HCT116 (cell line): ENCODE measurements at regions not wholly inside any gene's neighbourhood (a gene's known extent, or its start where the extent isn't known, plus 50 kb on each side); places are given as distances from the start of the nearest gene placed in this dataset.

ENCODE experiments used
- EZH2 ChIP-seq: fragments of 200-600 bp; sonication (generic); IDR thresholded peaks from 2 replicates; pipeline ENCODE4 v1.6.1; 2017; ENCODE audit warnings: antibody characterized with exemption, mixed run types
- SIN3A ChIP-seq: IDR thresholded peaks from 2 replicates; pipeline ENCODE4 v1.6.1; 2012; ENCODE audit warnings: low read depth
- TF ChIP-seq, protein P1 (sequence below): IDR thresholded peaks from 2 replicates; pipeline ENCODE4 v1.6.1; 2012
- TF ChIP-seq, protein P2 (sequence below): IDR thresholded peaks from 2 replicates; pipeline ENCODE4 v1.6.1; 2012; ENCODE audit warnings: low read depth

DNA sequence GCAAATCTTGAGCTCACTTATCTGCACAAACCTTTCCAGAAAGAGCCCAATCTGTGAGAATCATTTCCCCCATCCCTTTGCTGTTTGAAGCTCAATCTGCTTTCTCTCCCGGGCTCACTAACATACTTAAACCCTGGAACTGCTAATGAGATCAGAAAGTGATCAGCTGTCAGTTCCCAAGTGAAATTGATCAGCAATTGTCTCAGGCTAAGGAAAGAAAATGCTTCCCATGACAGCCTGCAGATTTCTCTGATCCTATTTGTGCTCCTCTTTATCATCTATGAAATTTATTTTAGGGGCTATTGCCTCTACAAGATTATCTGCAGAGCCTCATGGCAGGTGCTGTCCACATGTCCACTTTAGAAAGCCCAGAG is 239.0 kb upstream of the CXCR4 start:
- TF ChIP-seq SIN3A (no peak), EZH2 (no peak)
- TF ChIP-seq, protein P1, sequence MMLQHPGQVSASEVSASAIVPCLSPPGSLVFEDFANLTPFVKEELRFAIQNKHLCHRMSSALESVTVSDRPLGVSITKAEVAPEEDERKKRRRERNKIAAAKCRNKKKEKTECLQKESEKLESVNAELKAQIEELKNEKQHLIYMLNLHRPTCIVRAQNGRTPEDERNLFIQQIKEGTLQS, result no peak
- TF ChIP-seq, protein P2, sequence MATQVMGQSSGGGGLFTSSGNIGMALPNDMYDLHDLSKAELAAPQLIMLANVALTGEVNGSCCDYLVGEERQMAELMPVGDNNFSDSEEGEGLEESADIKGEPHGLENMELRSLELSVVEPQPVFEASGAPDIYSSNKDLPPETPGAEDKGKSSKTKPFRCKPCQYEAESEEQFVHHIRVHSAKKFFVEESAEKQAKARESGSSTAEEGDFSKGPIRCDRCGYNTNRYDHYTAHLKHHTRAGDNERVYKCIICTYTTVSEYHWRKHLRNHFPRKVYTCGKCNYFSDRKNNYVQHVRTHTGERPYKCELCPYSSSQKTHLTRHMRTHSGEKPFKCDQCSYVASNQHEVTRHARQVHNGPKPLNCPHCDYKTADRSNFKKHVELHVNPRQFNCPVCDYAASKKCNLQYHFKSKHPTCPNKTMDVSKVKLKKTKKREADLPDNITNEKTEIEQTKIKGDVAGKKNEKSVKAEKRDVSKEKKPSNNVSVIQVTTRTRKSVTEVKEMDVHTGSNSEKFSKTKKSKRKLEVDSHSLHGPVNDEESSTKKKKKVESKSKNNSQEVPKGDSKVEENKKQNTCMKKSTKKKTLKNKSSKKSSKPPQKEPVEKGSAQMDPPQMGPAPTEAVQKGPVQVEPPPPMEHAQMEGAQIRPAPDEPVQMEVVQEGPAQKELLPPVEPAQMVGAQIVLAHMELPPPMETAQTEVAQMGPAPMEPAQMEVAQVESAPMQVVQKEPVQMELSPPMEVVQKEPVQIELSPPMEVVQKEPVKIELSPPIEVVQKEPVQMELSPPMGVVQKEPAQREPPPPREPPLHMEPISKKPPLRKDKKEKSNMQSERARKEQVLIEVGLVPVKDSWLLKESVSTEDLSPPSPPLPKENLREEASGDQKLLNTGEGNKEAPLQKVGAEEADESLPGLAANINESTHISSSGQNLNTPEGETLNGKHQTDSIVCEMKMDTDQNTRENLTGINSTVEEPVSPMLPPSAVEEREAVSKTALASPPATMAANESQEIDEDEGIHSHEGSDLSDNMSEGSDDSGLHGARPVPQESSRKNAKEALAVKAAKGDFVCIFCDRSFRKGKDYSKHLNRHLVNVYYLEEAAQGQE, result no peak
